ENCODE measurements at regions not wholly inside any gene's neighbourhood (a gene's known extent, or its start where the extent isn't known, plus 50 kb on each side); places are given as distances from the start of the nearest gene placed in this dataset.

- TF ChIP-seq MAFK (IDR thresholded peaks at IDR 0.05; ENCODE audit: low read depth, low read length): no peak
- no peak for TF ChIP-seq ATF3 (IDR thresholded peaks at IDR 0.05; ENCODE audit: insufficient read depth, low read depth, low read length)
- no peak for TF ChIP-seq POLR2AphosphoS5 (IDR thresholded peaks at IDR 0.05; ENCODE audit: low read depth, low read length)
- TF ChIP-seq CHD1 (IDR thresholded peaks at IDR 0.05; ENCODE audit: low read depth, low read length): no peak
- TF ChIP-seq TAF1 (IDR thresholded peaks at IDR 0.05; ENCODE audit: low read depth, low read length): no peak
- no peak for TF ChIP-seq CTCF (IDR thresholded peaks at IDR 0.05; ENCODE audit: control extremely low read depth in 1 of 3, insufficient read depth in 1 of 3, low read depth in 1 of 3, low read length in 3 of 3)
- TF ChIP-seq RAD21 (IDR thresholded peaks at IDR 0.05 in 1 of 2, conservative IDR thresholded peaks at IDR 0.05 in 1 of 2; ENCODE audit: low read depth in 2 of 2, low read length in 2 of 2): no peak
- TF ChIP-seq EP300 (IDR thresholded peaks at IDR 0.05; ENCODE audit: borderline replicate concordance in 1 of 2, low read depth in 2 of 2, low read length in 2 of 2): no peak
- no peak for TF ChIP-seq EZH2 (IDR thresholded peaks at IDR 0.05; ENCODE audit: low read depth, low read length, severe bottlenecking)
- TF ChIP-seq POLR2A (IDR thresholded peaks at IDR 0.05; ENCODE audit: control extremely low read depth in 1 of 2, low read depth in 2 of 2, low read length in 2 of 2): no peak
- TF ChIP-seq YY1 (IDR thresholded peaks at IDR 0.05; ENCODE audit: low read depth, low read length): no peak
- no peak for TF ChIP-seq SUZ12 (IDR thresholded peaks at IDR 0.05; ENCODE audit: low read length)
- no peak for TF ChIP-seq PHF8 (conservative IDR thresholded peaks at IDR 0.05; ENCODE audit: low read depth, low read length)
- no peak for TF ChIP-seq SIN3A (conservative IDR thresholded peaks at IDR 0.05 in 1 of 2, IDR thresholded peaks at IDR 0.05 in 1 of 2; ENCODE audit: low read depth in 1 of 2, low read length in 2 of 2)
These were observed 323.7 kb upstream of the CTNNB1 start for GRCh38 chr3:40875581-40875980.
